Activated CD4-positive, alpha-beta memory T cell treated with anti-CD3 and anti-CD28 coated beads, Interleukin-2, amount 10 ng/mL, durations not matched to agents 7 days and 5 days (primary cell): ENCODE measurements at regions not wholly inside any gene's neighbourhood (a gene's known extent, or its start where the extent isn't known, plus 50 kb on each side); places are given as distances from the start of the nearest gene placed in this dataset.

ENCODE experiments used
- CTCF ChIA-PET: fragments of 350-600 bp; sonication (Branson Sonifier 250); formaldehyde crosslinking; loops from one replicate; lab custom pipeline; 2021; ENCODE audit warnings: antibody characterized with exemption, inconsistent platforms; lab: Charles Lee
- POLR2A ChIA-PET: fragments of 350-600 bp; sonication (Branson Sonifier 250); formaldehyde crosslinking; loops from one replicate; lab custom pipeline; 2021; ENCODE audit warnings: antibody characterized with exemption; lab: Charles Lee
- DNase-seq: peaks from one replicate; pipeline ENCODE4 v3.0.0-alpha.2; 2020
- H3K27ac Mint-ChIP-seq: one replicate; pipeline ENCODE4 v1.8.0; 2021; ENCODE audit warnings: mild to moderate bottlenecking, mixed read lengths
- H3K27me3 Mint-ChIP-seq: one replicate; pipeline ENCODE4 v1.8.0; 2021; ENCODE audit warnings: mixed read lengths
- H3K36me3 Mint-ChIP-seq: one replicate; pipeline ENCODE4 v1.8.0; 2021; ENCODE audit warnings: low read depth, mixed read lengths
- H3K4me1 Mint-ChIP-seq: one replicate; pipeline ENCODE4 v1.8.0; 2021; ENCODE audit warnings: mixed read lengths
- H3K4me3 Mint-ChIP-seq: one replicate; pipeline ENCODE4 v1.8.0; 2021; ENCODE audit warnings: mild to moderate bottlenecking, mixed read lengths
- H3K9me3 Mint-ChIP-seq: one replicate; pipeline ENCODE4 v1.8.0; 2021; ENCODE audit warnings: mixed read lengths

DNA sequence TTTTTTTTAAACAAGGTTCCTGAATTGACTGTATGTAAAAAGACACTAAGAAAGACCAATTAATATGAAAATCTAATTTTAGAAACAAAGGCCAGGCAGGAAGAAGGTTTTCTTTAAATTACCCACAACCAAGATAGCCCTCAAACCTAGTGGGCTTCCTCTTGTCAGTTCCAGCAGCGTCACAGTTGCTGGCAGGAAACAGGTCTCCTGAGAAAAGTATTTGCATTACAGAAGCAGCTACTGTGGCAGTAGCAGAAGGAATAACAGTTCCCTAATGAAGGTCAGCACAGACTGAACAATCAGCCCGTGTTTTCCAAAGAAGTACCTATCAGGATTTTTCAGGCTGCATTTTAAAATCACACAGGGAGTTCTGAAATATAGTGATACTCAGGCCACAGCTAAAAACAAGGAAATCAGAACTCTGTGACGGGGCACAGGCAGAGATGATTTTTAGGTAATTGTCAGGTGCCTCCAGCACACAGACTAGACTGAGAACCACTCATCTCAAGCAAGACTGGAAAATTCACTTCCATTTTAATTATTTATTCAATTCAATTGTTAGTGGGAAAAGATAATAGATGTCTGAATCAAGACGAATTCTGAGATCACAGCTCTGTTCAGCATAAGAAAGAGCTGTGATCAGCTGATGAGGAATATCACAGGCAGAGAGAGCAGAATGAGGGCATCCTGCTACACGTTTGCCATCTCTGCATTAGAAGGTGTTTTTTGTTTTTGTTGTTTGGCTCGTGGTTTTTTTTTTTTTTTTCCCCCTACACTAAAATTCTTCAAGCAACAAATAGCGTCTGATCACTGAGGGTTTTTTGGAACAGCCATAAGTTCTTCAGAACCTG, 230.5 kb upstream of the KHDRBS2 start:
- ChIA-PET POLR2A (no interaction called here), CTCF (no interaction called here)
- no peak for DNase-seq
- H3K4me1 Mint-ChIP-seq = no peaks in the 10 kb centered on the region
- no peak overlapping the region for H3K4me3 Mint-ChIP-seq
- H3K27ac Mint-ChIP-seq = no peak overlapping the region
- H3K9me3 Mint-ChIP-seq = peaks cover 5% of the 10 kb centered on the region
- no peaks in the 10 kb centered on the region for H3K27me3 Mint-ChIP-seq
- no peaks in the 10 kb centered on the region for H3K36me3 Mint-ChIP-seq

DNA sequence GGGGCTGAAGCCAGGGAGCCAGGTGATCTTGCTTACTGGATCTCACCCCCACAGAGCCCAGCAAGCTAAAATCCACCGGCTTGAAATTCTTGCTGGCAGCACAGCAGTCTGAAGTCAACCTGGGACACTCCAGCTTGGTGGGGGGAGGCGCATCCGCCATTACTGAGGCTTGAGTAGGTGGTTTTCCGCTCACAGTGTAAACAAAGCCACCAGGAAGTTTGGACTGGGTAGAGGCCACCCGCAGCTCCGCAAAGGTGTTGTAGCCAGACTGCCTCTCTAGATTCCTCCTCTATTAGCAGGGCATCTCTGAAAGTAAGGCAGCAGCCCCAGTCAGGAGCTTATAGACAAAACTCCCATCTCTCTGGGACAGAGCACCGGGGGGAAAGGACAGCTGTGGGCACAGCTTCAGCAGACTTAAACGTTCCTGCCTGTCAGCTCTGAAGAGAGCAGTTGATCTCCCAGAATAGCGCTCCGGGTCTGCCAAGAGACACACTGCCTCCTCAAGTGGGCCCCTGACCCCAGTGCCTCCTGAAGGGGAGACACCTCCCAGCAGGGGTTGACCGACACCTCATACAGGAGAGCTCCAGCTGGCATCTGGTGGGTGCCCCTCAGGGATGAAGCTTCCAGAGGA, 206.3 kb upstream of the KHDRBS2 start:
- Mint-ChIP-seq H3K27ac (no peak overlapping the region), H3K27me3 (no peaks in the 10 kb centered on the region), H3K36me3 (no peaks in the 10 kb centered on the region), H3K9me3 (peaks cover 23% of the 10 kb centered on the region), H3K4me3 (no peak overlapping the region), H3K4me1 (no peaks in the 10 kb centered on the region)
- ChIA-PET CTCF (no interaction called here), POLR2A (no interaction called here)
- DNase-seq = no peak

DNA sequence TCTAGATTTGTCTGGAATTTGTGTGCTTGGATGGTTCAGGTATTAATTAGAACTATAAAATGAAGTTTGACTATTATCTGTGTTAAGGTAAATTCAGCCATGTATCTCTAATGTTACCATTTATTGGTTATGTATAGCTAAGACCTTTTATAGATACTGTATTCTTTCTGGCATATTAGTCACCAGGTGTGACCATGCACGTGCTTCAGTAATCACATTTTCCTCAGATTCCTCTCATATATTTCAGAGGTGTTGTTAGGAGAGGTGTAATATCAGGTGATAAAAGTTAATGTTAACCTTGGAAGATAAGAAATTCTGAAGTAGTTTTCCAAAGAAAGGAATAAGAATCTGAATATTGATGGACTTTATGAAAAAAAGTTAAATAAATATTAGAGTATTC, 194.5 kb upstream of the KHDRBS2 start:
- DNase-seq = no peak
- H3K4me3 Mint-ChIP-seq = no peak overlapping the region
- CTCF ChIA-PET = no interaction called here
- H3K27me3 Mint-ChIP-seq = no peaks in the 10 kb centered on the region
- no peaks in the 10 kb centered on the region for H3K4me1 Mint-ChIP-seq
- H3K9me3 Mint-ChIP-seq = peaks cover 3% of the 10 kb centered on the region
- no peaks in the 10 kb centered on the region for H3K36me3 Mint-ChIP-seq
- POLR2A ChIA-PET = no interaction called here
- no peak overlapping the region for H3K27ac Mint-ChIP-seq

DNA sequence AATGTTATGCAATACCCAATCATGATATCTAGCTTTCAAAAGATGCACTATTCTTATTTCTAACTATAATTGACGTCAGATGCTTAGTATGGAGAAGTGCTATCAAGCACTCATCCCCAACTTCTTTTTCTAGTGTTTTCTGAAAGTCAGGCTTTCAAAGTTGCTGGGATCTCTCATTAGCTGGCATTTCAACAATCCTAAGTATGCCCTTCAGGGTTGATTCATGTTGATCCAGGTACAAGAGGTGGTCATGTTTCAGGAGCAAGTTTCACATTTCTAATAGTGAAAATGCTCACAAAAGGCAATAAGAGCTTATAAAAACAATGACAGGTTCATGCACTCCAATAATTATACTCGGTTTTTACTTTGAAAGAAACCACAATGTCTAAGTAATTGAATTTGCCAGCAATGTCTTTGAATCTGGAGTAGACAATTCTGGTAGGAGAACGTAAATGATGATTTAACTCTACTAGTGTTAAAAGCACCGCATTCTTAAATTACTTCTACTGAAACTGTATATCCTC, 193.7 kb upstream of the KHDRBS2 start:
- Mint-ChIP-seq H3K27ac (no peak overlapping the region), H3K27me3 (no peaks in the 10 kb centered on the region), H3K4me3 (no peak overlapping the region), H3K4me1 (no peaks in the 10 kb centered on the region), H3K9me3 (peaks cover 3% of the 10 kb centered on the region), H3K36me3 (no peaks in the 10 kb centered on the region)
- ChIA-PET CTCF (no interaction called here), POLR2A (no interaction called here)
- no peak for DNase-seq

DNA sequence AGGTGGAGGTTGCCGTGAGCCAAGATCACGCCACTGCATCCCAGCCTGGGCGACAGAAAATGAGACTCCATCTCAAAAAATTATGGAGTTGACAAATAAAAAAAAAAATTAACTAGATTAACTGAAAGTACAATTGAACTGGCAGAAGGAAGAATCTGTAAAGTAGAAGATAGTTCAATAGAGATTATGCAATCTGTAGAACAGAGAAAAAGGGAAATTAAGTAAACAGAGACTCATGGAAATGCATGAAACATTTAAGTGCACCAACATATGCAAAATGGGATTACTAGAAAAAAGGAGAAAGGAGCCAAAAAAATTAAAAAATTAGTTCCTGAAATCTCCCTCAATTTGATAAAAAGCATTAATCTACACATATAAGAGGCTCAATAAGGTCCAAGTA, 188.8 kb upstream of the KHDRBS2 start:
- no peak overlapping the region for H3K4me3 Mint-ChIP-seq
- no peak for DNase-seq
- no peaks in the 10 kb centered on the region for H3K4me1 Mint-ChIP-seq
- H3K36me3 Mint-ChIP-seq = no peaks in the 10 kb centered on the region
- peaks cover 9% of the 10 kb centered on the region for H3K9me3 Mint-ChIP-seq
- H3K27ac Mint-ChIP-seq = no peak overlapping the region
- ChIA-PET POLR2A (no interaction called here), CTCF (no interaction called here)
- no peaks in the 10 kb centered on the region for H3K27me3 Mint-ChIP-seq

DNA sequence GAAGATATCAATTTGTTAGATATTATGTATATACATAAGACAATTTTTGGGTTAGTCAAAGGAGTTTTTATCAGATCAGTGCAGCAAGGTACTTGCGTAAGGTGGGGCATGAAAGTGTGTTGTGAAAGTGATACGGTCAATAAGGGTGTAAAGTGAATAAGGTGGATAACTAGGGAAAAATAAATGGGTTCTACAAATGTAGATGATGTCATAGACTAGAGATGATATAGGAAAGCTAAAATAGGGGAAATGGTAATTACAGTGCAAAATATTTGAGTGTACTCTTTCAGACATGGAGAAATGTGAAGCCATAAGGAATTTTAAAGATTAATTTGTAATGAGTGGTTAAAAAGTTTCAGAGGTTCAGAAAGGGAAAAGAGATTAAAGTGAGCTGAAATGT, 180.6 kb upstream of the KHDRBS2 start:
- ChIA-PET CTCF (no interaction called here), POLR2A (no interaction called here)
- Mint-ChIP-seq H3K4me1 (no peaks in the 10 kb centered on the region), H3K36me3 (no peaks in the 10 kb centered on the region), H3K4me3 (no peak overlapping the region), H3K9me3 (peaks cover 8% of the 10 kb centered on the region), H3K27ac (no peak overlapping the region), H3K27me3 (no peaks in the 10 kb centered on the region)
- DNase-seq = no peak

DNA sequence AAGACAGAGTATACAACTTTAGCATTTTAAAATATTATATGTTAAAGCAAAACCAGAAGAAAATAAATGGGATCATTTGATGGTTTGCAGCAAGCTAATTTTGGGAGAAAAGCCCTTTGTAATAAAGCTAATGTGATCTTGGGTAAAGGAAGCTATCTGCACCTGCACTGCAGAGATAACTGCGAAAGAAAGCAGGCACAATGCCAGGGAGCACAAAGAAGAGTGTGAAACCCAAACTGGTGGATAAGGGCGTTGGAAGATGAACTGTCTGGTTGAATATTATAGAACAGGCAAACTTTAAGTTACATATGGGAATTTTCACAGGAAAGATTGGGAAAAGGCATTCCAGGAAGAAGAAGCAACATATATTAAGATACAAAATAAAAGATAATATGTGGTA, 179.2 kb upstream of the KHDRBS2 start:
- Mint-ChIP-seq H3K27ac (no peak overlapping the region), H3K9me3 (peaks cover 6% of the 10 kb centered on the region), H3K27me3 (no peaks in the 10 kb centered on the region), H3K4me1 (no peaks in the 10 kb centered on the region), H3K4me3 (no peak overlapping the region), H3K36me3 (no peaks in the 10 kb centered on the region)
- POLR2A ChIA-PET = no interaction called here
- CTCF ChIA-PET = no interaction called here
- DNase-seq = no peak

DNA sequence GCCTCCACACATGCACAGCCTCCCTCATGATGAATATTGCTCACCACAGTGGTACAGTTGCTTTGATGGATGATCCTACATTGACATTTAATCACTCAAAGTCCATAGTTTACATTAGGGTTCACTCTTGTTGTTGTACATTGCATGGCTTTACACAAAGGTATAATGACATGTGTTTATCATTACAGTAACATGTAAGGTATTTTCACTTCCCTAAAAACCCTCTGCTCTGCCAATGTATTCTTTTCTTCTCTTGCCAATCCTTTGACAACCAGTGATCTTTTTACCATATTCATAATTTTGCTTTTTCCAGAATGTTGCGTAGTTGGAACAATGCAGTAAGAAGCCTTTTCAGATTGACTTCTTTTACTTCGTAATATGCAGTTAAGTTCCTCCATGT, 166.6 kb upstream of the KHDRBS2 start:
- Mint-ChIP-seq H3K9me3 (peaks cover 10% of the 10 kb centered on the region), H3K27me3 (no peaks in the 10 kb centered on the region), H3K4me1 (no peaks in the 10 kb centered on the region), H3K36me3 (no peaks in the 10 kb centered on the region), H3K4me3 (no peak overlapping the region), H3K27ac (no peak overlapping the region)
- CTCF ChIA-PET = no interaction called here
- POLR2A ChIA-PET = no interaction called here
- no peak for DNase-seq

DNA sequence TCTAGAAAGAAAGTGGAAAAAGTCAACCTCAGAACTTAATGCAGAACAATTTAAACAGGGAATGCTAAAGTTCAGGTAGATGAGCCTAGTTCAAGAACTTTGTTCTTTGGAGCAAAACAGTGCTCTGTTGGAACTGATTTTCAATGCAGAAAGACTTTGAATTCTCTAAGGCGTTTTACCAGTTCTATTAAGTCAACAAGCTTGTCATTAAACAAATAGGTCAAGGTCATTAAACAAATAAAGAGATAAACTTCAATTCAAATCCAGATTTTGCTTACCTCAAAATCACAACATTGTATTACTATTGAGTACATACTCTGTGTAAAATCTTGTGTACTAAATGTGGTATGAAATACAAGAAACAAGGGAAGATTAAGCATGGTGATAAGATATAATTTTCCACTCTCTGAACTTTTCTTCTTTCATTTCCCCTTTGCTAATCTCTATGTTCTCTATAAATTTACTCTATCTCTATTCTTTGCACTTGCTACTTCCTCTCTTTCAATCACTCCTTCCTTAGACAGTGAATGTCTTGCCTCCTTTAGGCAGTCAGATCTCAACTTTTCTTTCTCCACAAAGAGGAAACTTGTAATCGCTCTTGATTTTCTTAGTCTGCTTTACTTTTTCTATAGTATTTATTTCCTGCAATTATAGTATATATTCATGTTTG, 160.8 kb upstream of the KHDRBS2 start:
- Mint-ChIP-seq H3K9me3 (peaks cover 10% of the 10 kb centered on the region), H3K36me3 (no peaks in the 10 kb centered on the region), H3K4me1 (no peaks in the 10 kb centered on the region), H3K4me3 (no peak overlapping the region), H3K27me3 (no peaks in the 10 kb centered on the region), H3K27ac (no peak overlapping the region)
- ChIA-PET CTCF (interaction anchor here (0.6 kb wide), 1 partner anchor 58 kb away, joined by 3 read pairs; no protein-coding TSS in a partner anchor), POLR2A (no interaction called here)
- DNase-seq = no peak

DNA sequence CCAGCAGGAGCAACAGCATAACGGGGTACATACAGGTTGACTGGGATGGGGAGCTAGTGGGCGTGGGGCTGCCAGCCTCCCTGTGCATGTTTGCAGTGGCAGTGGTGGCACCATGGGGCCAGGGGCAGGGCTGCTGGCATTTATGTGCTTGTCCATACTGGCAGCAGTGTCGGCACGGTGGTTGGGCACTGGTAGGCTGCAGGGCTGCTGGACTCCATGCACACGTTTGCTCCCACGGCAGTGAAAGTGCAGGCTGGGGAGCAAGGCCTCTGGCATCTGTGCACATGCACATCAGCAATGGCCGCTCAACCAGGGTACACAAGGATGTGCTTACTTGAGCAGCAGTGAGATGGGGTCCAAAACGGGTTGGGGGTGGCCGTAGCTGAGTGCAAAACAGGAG, 159.5 kb upstream of the KHDRBS2 start:
- Mint-ChIP-seq H3K27me3 (no peaks in the 10 kb centered on the region), H3K4me1 (no peaks in the 10 kb centered on the region), H3K36me3 (no peaks in the 10 kb centered on the region), H3K4me3 (no peak overlapping the region), H3K9me3 (peaks cover 14% of the 10 kb centered on the region), H3K27ac (no peak overlapping the region)
- ChIA-PET POLR2A (no interaction called here), CTCF (no interaction called here)
- DNase-seq = no peak

DNA sequence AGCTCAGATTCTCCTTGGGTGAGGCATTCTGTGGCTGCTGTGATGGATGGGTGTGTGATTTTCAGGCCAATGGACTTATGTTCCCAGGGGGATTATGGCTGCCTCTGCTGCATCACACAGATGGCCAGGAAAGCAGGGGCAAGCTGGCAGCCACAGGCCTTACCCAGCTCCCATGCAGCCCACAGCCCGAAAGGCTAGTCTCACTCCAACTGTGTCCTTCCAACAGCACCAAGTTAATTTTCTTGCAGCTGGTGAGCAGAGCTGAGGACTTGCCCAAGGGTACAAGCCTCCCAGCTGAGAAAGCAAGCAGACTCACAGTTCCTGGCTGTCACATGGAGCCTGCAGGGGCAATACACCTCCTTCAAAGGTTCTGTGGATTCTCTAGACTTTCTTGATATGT, 155.2 kb upstream of the KHDRBS2 start:
- H3K27ac Mint-ChIP-seq = no peak overlapping the region
- peaks cover 31% of the 10 kb centered on the region for H3K9me3 Mint-ChIP-seq
- no peak for DNase-seq
- H3K4me3 Mint-ChIP-seq = no peak overlapping the region
- CTCF ChIA-PET = no interaction called here
- POLR2A ChIA-PET = no interaction called here
- H3K4me1 Mint-ChIP-seq = no peaks in the 10 kb centered on the region
- no peaks in the 10 kb centered on the region for H3K36me3 Mint-ChIP-seq
- no peaks in the 10 kb centered on the region for H3K27me3 Mint-ChIP-seq

DNA sequence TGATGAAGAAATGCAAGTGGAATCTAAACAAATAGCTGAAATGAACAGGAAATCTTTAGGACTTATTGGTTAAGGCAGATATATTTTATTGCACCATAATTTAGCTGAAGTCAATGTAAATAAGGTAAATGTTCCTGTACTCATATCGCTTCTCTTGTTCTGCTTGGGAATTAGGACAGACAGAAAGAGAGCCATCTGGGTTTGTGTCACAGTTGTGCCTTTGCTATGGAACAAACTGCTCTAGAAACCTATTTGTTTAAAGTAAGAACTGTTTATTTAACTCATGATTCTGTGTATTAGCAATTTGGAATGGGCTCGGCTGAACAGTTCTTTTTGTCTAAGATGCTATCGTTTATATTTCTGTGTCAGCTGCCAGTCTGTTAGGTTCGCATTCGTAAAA, 143.8 kb upstream of the KHDRBS2 start:
- no peaks in the 10 kb centered on the region for H3K36me3 Mint-ChIP-seq
- H3K4me1 Mint-ChIP-seq = no peaks in the 10 kb centered on the region
- no peak for DNase-seq
- peaks cover 8% of the 10 kb centered on the region for H3K9me3 Mint-ChIP-seq
- no peak overlapping the region for H3K4me3 Mint-ChIP-seq
- no peak overlapping the region for H3K27ac Mint-ChIP-seq
- no peaks in the 10 kb centered on the region for H3K27me3 Mint-ChIP-seq
- ChIA-PET CTCF (no interaction called here), POLR2A (no interaction called here)

DNA sequence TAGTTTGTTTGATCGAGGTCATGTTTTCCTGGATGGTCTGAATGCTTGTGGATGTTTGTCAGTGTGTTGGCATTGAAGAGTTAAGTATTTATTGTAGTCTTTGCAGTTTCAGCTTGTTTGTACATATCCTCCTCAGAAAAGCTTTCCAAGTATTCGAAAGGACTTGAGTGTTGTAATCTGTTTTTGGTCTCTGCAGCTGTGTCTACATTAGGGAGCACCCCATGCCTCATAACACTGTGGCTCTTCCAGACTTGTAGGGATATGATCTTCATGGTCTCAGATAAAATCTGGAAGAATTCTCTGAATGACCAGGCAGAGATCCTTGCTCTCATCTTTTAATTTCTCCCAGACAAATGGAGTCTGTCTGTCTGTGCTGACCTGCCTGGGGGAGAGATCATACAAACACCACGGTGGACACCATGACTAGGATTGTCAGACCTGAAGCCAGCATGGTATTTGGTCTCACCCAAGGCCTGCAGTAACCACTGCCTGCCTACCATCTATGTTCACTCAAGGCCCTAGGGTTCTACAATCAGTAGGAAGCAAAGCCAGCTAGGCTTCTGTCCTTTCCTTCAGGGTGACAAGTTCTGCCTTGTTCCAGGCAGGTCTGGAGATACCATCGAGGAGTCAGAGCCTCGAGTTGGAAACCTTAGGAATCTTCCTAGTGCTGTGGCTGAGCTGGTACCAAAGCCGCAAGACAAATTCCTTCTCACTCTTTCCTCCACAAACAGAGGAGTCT, 114.7 kb upstream of the KHDRBS2 start:
- ChIA-PET POLR2A (no interaction called here), CTCF (no interaction called here)
- Mint-ChIP-seq H3K27ac (no peak overlapping the region), H3K4me3 (no peak overlapping the region), H3K9me3 (peaks cover 6% of the 10 kb centered on the region), H3K27me3 (no peaks in the 10 kb centered on the region), H3K4me1 (no peaks in the 10 kb centered on the region), H3K36me3 (no peaks in the 10 kb centered on the region)
- DNase-seq = no peak
